Immature natural killer cell (primary cell): ENCODE measurements at regions not wholly inside any gene's neighbourhood (a gene's known extent, or its start where the extent isn't known, plus 50 kb on each side); places are given as distances from the start of the nearest gene placed in this dataset.
"Not testable (repeated sequence)": the region's sequence is repeated elsewhere in the genome, so short reads cannot be mapped to it uniquely, and the experiment has no call there.

Experiments used
- DNase-seq, 3 donors: peaks; one replicate each; pipeline ENCODE4 v3.0.0; 2022; ENCODE audit warnings: mixed read lengths in 1 of 3
- H3K27ac Mint-ChIP-seq, 6 donors: one replicate each; pipeline ENCODE4 v1.8.0; 2020; ENCODE audit warnings: mixed read lengths in 6 of 6, mild to moderate bottlenecking in 5 of 6, inconsistent platforms in 4 of 6, moderate library complexity in 3 of 6
- H3K27me3 Mint-ChIP-seq, 3 donors: one replicate each; pipeline ENCODE4 v1.8.0; 2020 to 2021; ENCODE audit warnings: low read depth in 3 of 3, mild to moderate bottlenecking in 3 of 3, mixed read lengths in 3 of 3, moderate library complexity in 3 of 3, inconsistent platforms in 1 of 3
- H3K36me3 Mint-ChIP-seq, 3 donors: one replicate each; pipeline ENCODE4 v1.8.0; 2020; ENCODE audit warnings: mixed read lengths in 3 of 3, inconsistent platforms in 2 of 3, mild to moderate bottlenecking in 2 of 3
- H3K4me1 Mint-ChIP-seq, 2 donors: one replicate each; pipeline ENCODE4 v1.8.0; 2020; ENCODE audit warnings: inconsistent platforms in 2 of 2, mild to moderate bottlenecking in 2 of 2, mixed read lengths in 2 of 2, moderate library complexity in 1 of 2
- H3K4me3 Mint-ChIP-seq, 5 donors: one replicate each; pipeline ENCODE4 v1.8.0; 2020; ENCODE audit warnings: mild to moderate bottlenecking in 5 of 5, mixed read lengths in 5 of 5, inconsistent platforms in 3 of 5, moderate library complexity in 3 of 5
- H3K9me3 Mint-ChIP-seq, 6 donors: one replicate each; pipeline ENCODE4 v1.8.0; 2020; ENCODE audit warnings: mild to moderate bottlenecking in 6 of 6, mixed read lengths in 6 of 6, inconsistent platforms in 4 of 6, moderate library complexity in 3 of 6

DNA sequence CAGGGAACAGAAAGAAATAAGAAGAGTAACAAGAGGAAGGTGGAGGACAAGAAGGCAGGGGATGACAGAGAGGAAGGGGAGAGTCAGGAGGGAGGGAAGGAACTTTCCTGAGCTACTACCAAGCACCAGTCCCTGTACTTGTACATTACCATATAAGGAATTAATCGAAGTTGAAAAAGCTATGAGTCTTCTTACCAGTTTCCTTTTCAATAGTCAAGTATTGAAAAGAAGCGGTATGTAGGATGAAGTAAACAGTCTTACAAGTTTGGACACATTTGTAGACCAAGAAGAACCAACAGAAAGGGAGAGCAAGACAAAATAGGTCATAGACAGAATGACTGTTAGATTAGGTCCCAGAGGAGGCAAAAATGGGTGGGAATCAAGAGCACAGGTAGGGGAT is 629.7 kb upstream of the DIPK2B start:
- no peak overlapping the region for H3K27ac Mint-ChIP-seq
- no peak overlapping the region for H3K4me3 Mint-ChIP-seq
- no peaks in the 10 kb centered on the region for H3K36me3 Mint-ChIP-seq
- no peak for DNase-seq
- peaks cover 2 to 7% (median 3%) of the 10 kb centered on the region in 3 donors for H3K27me3 Mint-ChIP-seq
- no peaks in the 10 kb centered on the region for H3K4me1 Mint-ChIP-seq
- H3K9me3 Mint-ChIP-seq, result no peaks in the 10 kb centered on the region

DNA sequence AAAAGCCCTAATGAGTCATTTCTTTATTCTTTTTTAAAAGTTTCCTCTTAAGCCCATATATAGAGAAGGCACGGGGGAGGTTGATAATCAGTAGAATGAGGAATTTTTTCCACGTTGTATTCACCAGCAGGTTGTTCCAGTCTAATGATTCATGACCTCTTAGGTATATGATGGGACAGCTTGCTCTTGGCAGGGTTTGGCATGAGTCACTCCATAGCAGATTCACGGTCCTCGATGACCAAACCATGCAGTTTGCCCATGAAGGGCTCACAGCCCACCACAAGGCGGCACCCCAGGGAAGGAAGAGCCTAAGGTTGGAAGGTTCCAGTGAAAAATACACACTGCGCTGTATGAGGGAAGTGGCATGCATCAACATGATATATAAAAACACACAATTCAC is 623.8 kb upstream of the DIPK2B start:
- Mint-ChIP-seq H3K4me1 (no peaks in the 10 kb centered on the region), H3K36me3 (no peaks in the 10 kb centered on the region), H3K4me3 (no peak overlapping the region), H3K27ac (no peak overlapping the region), H3K27me3 (peaks cover 0 to 6% (median 3%) of the 10 kb centered on the region in 3 donors), H3K9me3 (no peaks in the 10 kb centered on the region)
- DNase-seq, result no peak

DNA sequence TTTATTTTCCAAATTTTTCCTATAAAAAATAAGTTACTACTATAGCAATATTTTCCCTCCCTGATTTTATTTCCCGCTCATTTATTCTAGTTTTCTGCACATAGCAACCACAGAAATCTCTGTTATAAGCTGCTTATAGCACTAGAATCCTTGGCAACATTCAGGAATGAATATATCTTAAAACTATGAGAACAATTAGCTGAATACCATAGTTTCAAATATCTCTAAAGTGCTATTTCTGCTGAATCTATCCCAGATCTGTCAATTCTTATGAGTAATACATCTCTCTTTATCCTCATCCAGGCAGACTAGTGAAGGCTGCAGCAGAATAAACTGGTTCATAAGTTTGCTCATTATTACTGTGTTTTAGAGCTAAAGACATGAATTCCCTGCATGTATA is 622.9 kb upstream of the DIPK2B start:
- Mint-ChIP-seq H3K9me3 (no peaks in the 10 kb centered on the region), H3K4me1 (no peaks in the 10 kb centered on the region), H3K4me3 (no peak overlapping the region), H3K36me3 (peaks cover 0 to 3% (median 0%) of the 10 kb centered on the region in 3 donors), H3K27ac (no peak overlapping the region), H3K27me3 (peaks cover 0 to 6% (median 3%) of the 10 kb centered on the region in 3 donors)
- DNase-seq, result no peak

DNA sequence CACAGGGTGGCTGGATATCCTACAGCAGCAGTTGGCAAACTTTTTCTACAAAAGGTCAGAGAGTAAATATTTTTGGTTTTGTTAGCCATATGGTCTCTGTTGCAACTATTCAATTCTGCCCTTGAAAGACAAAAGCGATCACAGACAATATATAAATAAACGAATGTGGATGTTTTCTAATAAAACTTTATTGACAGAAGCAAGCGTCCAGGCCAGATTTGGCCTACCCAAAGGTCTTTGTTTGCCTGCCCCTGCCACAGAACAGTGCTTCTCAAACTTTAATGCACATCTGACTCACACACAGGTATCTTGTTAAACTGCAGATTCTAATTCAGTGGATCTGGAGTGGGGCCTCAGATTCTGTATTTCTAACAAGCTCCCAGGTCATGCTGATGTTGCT is 621.4 kb upstream of the DIPK2B start:
- H3K9me3 Mint-ChIP-seq, result no peaks in the 10 kb centered on the region
- H3K27ac Mint-ChIP-seq, result no peak overlapping the region
- peaks cover 0 to 6% (median 0%) of the 10 kb centered on the region in 3 donors for H3K27me3 Mint-ChIP-seq
- no peak overlapping the region for H3K4me3 Mint-ChIP-seq
- peaks cover 0 to 3% (median 0%) of the 10 kb centered on the region in 3 donors for H3K36me3 Mint-ChIP-seq
- DNase-seq, result no peak
- no peaks in the 10 kb centered on the region for H3K4me1 Mint-ChIP-seq

DNA sequence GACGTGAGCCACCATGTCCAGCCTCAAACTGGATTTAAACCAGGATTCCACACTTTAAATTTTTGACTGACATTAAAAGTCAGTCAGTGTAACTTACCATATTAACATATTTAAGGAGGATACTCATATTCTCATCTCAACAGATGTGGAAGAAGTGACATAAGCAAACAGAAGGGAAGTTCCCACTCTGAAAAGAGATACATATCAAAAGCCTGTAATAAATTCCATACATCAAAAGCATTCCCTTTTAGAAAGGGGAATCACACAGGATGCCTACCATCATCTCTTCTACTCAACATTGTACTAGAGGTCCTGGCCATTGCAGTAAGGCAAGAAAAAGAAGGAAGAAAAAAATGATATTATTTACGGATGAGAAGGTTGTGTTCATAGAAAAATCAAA is 618.2 kb upstream of the DIPK2B start:
- Mint-ChIP-seq H3K27ac (no peak overlapping the region), H3K9me3 (no peaks in the 10 kb centered on the region), H3K4me1 (no peaks in the 10 kb centered on the region), H3K36me3 (peaks cover 0 to 3% (median 0%) of the 10 kb centered on the region in 3 donors), H3K4me3 (no peak overlapping the region), H3K27me3 (peaks cover 0 to 6% (median 4%) of the 10 kb centered on the region in 3 donors)
- DNase-seq, result no peak

DNA sequence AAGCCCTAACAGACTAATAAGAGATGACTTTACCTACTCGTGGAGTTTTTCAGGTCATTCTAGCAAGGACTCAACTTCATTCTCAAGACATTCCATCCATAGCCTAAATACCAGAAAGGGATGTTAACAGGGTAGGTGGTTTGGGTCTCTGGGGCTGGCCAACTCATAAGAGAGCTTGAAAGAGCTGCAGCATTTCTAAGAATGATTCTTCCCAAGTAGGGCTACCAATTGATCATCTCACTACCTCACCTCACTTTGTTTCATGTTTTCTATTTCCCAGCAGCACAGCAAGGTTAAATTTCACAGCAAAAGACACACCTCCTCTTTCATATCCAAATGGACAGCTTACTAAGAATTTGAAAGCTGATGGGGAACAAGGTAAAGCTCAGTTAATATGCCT is 614.8 kb upstream of the DIPK2B start:
- Mint-ChIP-seq H3K4me3 (no peak overlapping the region), H3K9me3 (no peaks in the 10 kb centered on the region), H3K27me3 (peaks cover 0 to 7% (median 4%) of the 10 kb centered on the region in 3 donors), H3K36me3 (peaks cover 0 to 3% (median 0%) of the 10 kb centered on the region in 3 donors), H3K27ac (no peak overlapping the region), H3K4me1 (no peaks in the 10 kb centered on the region)
- DNase-seq, result no peak

DNA sequence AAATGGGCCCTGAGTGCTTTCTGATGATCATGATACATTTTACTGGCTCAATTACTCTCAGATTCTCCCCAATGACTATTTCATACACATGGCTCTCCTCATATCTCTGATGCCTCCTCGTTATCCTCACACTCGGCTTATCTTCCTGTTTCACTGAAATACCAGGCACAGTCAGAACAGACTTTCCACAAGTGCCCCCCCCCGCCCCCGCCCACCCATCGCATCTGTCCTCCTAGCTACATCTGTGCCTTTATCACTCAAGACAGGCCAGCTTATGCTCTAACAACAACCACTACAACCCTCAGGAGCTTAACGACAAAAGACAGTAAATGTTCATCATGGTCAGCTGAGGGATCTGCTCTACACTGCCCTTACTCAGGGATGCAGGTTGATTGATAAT is 610.6 kb upstream of the DIPK2B start:
- Mint-ChIP-seq H3K4me3 (no peak overlapping the region), H3K9me3 (no peaks in the 10 kb centered on the region), H3K27me3 (peaks cover 3 to 11% (median 4%) of the 10 kb centered on the region in 3 donors), H3K36me3 (no peaks in the 10 kb centered on the region), H3K4me1 (peaks cover 14 to 22% of the 10 kb centered on the region in 2 donors), H3K27ac (no peak overlapping the region)
- DNase-seq, result no peak

DNA sequence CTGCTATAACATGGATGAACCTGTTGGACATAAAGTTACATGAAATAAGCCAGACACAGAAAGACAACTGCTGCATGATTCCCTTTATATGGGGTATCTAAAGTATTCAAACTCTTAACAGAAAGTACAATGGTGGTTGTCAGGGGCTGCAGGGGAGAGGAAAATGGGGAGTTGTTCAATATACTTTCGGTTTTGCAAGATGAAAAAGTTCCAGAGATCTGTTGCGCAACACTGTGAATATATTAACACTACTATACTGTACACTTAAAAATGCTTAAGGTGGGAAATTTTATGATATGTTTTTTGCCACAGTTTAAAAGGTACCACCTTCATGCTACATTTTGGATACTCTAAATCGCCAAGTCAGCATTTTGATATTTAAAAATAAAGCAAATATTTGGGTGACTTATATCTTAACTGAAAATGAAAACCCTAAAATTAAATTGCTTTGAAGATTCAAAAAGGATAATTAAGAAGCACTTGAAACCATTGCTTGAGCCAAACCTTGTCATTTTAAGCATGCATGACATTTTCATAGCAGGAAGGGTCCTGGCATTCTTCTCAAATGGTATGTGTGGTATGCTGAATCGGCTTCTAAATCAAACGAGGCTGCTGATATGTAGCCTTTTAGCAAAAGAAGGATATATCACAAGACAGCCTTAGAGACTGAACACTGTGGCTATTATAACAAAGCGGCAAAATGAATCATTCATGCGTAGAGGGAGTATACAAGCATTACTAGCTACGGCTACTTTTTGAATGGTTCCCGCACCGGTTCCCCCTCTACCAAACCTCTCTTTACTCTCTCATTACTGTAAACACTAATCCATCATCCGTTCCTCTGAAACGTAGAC is 607.1 kb upstream of the DIPK2B start:
- Mint-ChIP-seq H3K4me3 (peak overlapping the region; percentile 57 to 89 (median 70)), H3K4me1 (peaks cover 20 to 27% of the 10 kb centered on the region in 2 donors), H3K27me3 (peaks cover 3 to 13% (median 3%) of the 10 kb centered on the region in 3 donors), H3K36me3 (no peaks in the 10 kb centered on the region), H3K9me3 (no peaks in the 10 kb centered on the region), H3K27ac (peak overlapping the region; percentile 20 to 89 (median 65))
- DNase-seq, result peak; percentile 24 to 34 (median 25)

DNA sequence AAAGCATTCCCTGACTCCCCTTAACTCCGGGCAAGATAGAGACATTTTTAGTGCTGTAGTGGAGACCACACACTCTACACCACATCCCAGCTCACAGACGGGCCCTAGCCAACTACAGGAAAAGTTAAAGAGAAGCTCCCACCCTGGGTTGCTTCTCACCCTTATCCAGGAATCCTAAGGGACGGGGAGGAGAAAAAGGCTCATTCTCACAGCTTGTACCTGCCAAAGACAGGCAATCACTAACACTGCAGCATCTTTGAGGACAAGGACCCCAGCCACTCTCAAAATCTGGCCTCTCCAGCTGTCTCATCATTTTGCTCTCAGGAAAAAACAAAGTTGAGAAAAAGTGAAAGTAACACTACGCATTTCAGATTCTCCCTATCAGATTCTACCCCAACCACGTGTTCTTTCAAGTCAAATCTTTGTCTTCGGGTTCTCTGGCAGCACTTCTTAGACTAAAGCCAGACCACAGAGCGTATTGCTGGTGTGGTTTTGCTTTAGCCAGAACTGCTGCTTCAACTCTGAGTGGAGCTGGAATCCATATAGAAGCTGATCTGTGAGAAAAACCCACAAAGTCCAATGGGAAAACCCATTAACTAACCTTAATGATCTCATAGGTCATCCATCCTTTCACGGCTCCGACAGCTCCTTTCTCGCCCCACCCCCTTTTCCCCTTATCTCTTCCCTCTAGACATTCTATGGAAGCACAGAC is 605.9 kb upstream of the DIPK2B start:
- H3K36me3 Mint-ChIP-seq, result no peaks in the 10 kb centered on the region
- H3K27ac Mint-ChIP-seq, result peak overlapping the region; percentile 64 to 89 (median 82)
- peaks cover 20 to 27% of the 10 kb centered on the region in 2 donors for H3K4me1 Mint-ChIP-seq
- H3K4me3 Mint-ChIP-seq, result peak overlapping the region; percentile 54 to 89 (median 66)
- H3K9me3 Mint-ChIP-seq, result no peaks in the 10 kb centered on the region
- H3K27me3 Mint-ChIP-seq, result peaks cover 3 to 10% (median 3%) of the 10 kb centered on the region in 3 donors
- peak; percentile 64 to 74 (median 68) for DNase-seq

DNA sequence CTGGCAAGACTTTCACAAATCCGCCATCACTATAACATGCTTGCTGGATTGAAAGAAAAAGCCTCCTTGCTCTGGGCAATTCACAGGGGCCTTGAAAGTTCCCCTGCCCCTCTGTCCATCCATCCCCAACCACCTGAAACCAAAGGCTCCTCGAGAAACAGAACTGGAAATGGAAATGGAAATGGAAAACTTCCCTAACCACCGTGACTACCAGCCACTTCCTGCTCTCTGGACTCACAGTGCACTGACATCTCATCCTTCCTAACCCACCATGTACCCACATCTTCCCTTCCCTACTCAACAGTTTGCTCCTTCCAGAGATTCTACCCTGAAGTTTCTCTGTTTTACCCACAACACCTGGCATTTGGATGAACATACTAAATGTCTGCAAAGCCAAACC is 603.6 kb upstream of the DIPK2B start:
- Mint-ChIP-seq H3K4me1 (peaks cover 20 to 27% of the 10 kb centered on the region in 2 donors), H3K27ac (no peak overlapping the region), H3K36me3 (no peaks in the 10 kb centered on the region), H3K4me3 (no peak overlapping the region), H3K27me3 (peaks cover 3 to 8% (median 4%) of the 10 kb centered on the region in 3 donors), H3K9me3 (no peaks in the 10 kb centered on the region)
- no peak for DNase-seq

DNA sequence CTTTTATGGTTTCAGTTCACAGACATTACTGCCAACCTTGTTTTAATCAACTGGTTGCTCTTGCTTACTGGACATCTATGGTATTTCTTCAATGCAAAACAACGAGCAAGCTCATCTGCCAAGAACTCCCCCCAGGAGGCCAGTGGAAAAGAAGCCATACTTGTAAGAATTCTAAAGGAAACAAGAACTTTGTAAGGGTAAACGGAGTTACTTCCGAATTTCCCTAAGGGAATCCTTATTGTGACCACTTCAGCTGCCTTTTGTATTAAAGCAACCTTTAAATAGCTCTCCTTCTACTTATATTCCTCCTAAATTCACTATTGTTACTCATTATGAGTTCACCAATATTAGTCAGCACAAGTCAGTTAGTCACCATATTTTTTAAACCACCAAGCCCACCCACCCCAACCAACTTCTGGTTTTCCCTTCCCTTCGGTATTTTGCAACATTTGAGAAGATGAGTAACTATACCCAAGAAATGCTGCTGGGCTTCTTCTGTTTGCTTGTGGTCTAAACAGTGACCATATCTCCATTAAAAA is 602.8 kb upstream of the DIPK2B start:
- peak overlapping the region in 1 of 6 donors; percentile 32 for H3K27ac Mint-ChIP-seq
- no peak overlapping the region for H3K4me3 Mint-ChIP-seq
- DNase-seq, result no peak
- no peaks in the 10 kb centered on the region for H3K36me3 Mint-ChIP-seq
- peaks cover 3 to 7% (median 6%) of the 10 kb centered on the region in 3 donors for H3K27me3 Mint-ChIP-seq
- H3K4me1 Mint-ChIP-seq, result peaks cover 20 to 26% of the 10 kb centered on the region in 2 donors
- no peaks in the 10 kb centered on the region for H3K9me3 Mint-ChIP-seq

DNA sequence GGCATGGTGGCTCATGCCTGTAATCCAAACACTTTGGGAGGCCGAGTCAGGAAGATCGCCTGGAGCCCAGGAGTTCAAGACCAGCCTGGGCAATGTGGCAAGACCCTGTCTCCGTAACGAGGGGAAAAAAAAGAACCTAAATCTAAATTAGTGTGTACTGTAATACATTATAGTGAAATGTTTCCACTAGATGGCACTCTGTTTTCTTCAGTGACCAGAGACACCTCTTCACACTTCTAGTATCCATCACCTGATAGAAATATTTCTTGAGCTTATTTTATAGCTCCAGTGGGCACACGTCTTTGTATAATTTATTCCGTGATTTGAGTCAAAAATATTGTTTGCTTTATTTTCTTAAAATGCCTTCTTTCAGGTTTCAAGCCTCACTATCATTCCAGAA is 600.9 kb upstream of the DIPK2B start:
- DNase-seq, result peak; percentile 21 to 39 (median 25)
- no peak overlapping the region for H3K4me3 Mint-ChIP-seq
- peaks cover 1 to 7% (median 6%) of the 10 kb centered on the region in 3 donors for H3K27me3 Mint-ChIP-seq
- no peaks in the 10 kb centered on the region for H3K36me3 Mint-ChIP-seq
- H3K9me3 Mint-ChIP-seq, result no peaks in the 10 kb centered on the region
- peaks cover 7 to 8% of the 10 kb centered on the region in 2 donors for H3K4me1 Mint-ChIP-seq
- no peak overlapping the region for H3K27ac Mint-ChIP-seq

DNA sequence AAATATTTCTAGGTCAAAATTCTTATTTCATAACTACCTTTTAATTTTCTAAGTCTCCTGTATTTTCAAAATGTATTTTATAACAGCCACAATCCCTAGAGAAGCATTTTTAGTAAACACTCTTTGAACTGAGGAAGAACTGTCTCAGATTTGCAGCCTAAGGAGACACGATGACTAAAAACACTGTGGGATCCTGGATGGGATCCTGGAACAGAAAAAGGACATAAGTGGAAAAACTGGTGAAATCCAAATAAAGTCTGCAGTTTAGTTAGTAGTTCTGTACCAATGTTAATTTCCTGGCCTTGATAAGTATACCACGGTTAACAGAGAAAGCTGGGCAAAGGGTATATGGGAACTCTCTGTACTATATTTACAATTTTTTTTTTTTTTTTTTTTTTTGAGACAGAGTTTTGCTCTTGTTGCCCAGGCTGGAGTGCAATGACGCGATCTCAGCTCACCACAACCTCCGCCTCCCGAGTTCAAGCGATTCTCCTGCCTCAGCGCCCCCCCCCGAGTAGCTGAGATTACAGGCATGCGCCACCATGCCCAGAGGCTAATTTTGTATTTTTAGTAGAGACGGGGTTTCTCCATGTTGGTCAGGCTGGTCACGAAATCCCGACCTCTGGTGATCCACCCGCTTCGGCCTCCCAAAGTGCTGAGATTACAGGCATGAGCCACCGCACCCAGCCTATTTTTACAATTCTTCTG is 600.2 kb upstream of the DIPK2B start:
- H3K4me1 Mint-ChIP-seq, H3K4me3 Mint-ChIP-seq, H3K9me3 Mint-ChIP-seq, DNase-seq, H3K36me3 Mint-ChIP-seq, H3K27ac Mint-ChIP-seq: not testable (repeated sequence)
- H3K27me3 Mint-ChIP-seq, result peaks cover 0 to 11% (median 8%) of the 10 kb centered on the region in 3 donors
